ENCODE measurements at regions not wholly inside any gene's neighbourhood (a gene's known extent, or its start where the extent isn't known, plus 50 kb on each side); places are given as distances from the start of the nearest gene placed in this dataset.

GRCh38 chr1:198889749-198890148 is 250.9 kb downstream of the PTPRC start:
- Histone ChIP-seq H3K9ac (no peak overlapping the region), H4K20me1 (ENCODE audit: insufficient read depth) (no peaks in the 10 kb centered on the region; the same call in none of the 2 replicates), H3K36me3 (ENCODE audit: insufficient read depth) (no peaks in the 10 kb centered on the region), H3K27me3 (ENCODE audit: insufficient read depth, low read depth) (no peaks in the 10 kb centered on the region), H3K4me1 (ENCODE audit: low read depth, poor library complexity, severe bottlenecking) (peaks cover 62% of the 10 kb centered on the region), H3K4me3 (IDR thresholded peaks at IDR 0.05; ENCODE audit: insufficient read depth, low read depth, low read length) (no peak overlapping the region), H3K79me2 (ENCODE audit: insufficient read depth, low read depth) (peaks cover 88% of the 10 kb centered on the region), H3K4me2 (no peak overlapping the region), H2AFZ (ENCODE audit: low read depth) (no peak overlapping the region), H3K27ac (no peak overlapping the region)
- no peak for TF ChIP-seq CTCF (conservative IDR thresholded peaks at IDR 0.05; ENCODE audit: low read depth, low read length)

GRCh38 chr1:198890214-198890930 is 251.5 kb downstream of the PTPRC start:
- Histone ChIP-seq H4K20me1 (ENCODE audit: insufficient read depth) (no peaks in the 10 kb centered on the region; the same call in none of the 2 replicates), H3K4me3 (IDR thresholded peaks at IDR 0.05; ENCODE audit: insufficient read depth, low read depth, low read length) (no peak overlapping the region), H3K36me3 (ENCODE audit: insufficient read depth) (no peaks in the 10 kb centered on the region), H3K4me2 (no peak overlapping the region), H2AFZ (ENCODE audit: low read depth) (no peak overlapping the region), H3K27me3 (ENCODE audit: insufficient read depth, low read depth) (no peaks in the 10 kb centered on the region), H3K79me2 (ENCODE audit: insufficient read depth, low read depth) (peaks cover 91% of the 10 kb centered on the region), H3K9ac (no peak overlapping the region), H3K27ac (no peak overlapping the region), H3K4me1 (ENCODE audit: low read depth, poor library complexity, severe bottlenecking) (peaks cover 57% of the 10 kb centered on the region)
- no peak for TF ChIP-seq CTCF (conservative IDR thresholded peaks at IDR 0.05; ENCODE audit: low read depth, low read length)

- no peak overlapping the region for H3K4me2 ChIP-seq
- H3K36me3 ChIP-seq (ENCODE audit: insufficient read depth) = 0 out of 2 replicates have a peak, but pooled peaks cover 6% of the 10 kb centered on the region
- TF ChIP-seq CTCF (conservative IDR thresholded peaks at IDR 0.05; ENCODE audit: low read depth, low read length) = no peak
- no peak overlapping the region for H3K27ac ChIP-seq
- H3K4me1 ChIP-seq (ENCODE audit: low read depth, poor library complexity, severe bottlenecking) = peaks cover 50% of the 10 kb centered on the region
- H4K20me1 ChIP-seq (ENCODE audit: insufficient read depth) = no peaks in the 10 kb centered on the region; the same call in none of the 2 replicates
- no peak overlapping the region for H2AFZ ChIP-seq (ENCODE audit: low read depth)
- no peak overlapping the region for H3K9ac ChIP-seq
- H3K4me3 ChIP-seq (IDR thresholded peaks at IDR 0.05; ENCODE audit: insufficient read depth, low read depth, low read length) = no peak overlapping the region
- H3K27me3 ChIP-seq (ENCODE audit: insufficient read depth, low read depth) = no peaks in the 10 kb centered on the region
- H3K79me2 ChIP-seq (ENCODE audit: insufficient read depth, low read depth) = peaks cover 97% of the 10 kb centered on the region
Observed at GRCh38 chr1:198892065-198892464, 253.2 kb downstream of the PTPRC start.

GRCh38 chr1:198893141-198893540 is 254.3 kb downstream of the PTPRC start:
- no peak for TF ChIP-seq CTCF (conservative IDR thresholded peaks at IDR 0.05; ENCODE audit: low read depth, low read length)
- Histone ChIP-seq H3K4me1 (ENCODE audit: low read depth, poor library complexity, severe bottlenecking) (peaks cover 61% of the 10 kb centered on the region), H3K27ac (no peak overlapping the region), H3K9ac (no peak overlapping the region), H4K20me1 (ENCODE audit: insufficient read depth) (no peaks in the 10 kb centered on the region; the same call in none of the 2 replicates), H3K4me3 (IDR thresholded peaks at IDR 0.05; ENCODE audit: insufficient read depth, low read depth, low read length) (no peak overlapping the region), H3K4me2 (no peak overlapping the region), H3K79me2 (ENCODE audit: insufficient read depth, low read depth) (peaks cover 92% of the 10 kb centered on the region), H3K27me3 (ENCODE audit: insufficient read depth, low read depth) (no peaks in the 10 kb centered on the region), H2AFZ (ENCODE audit: low read depth) (no peak overlapping the region), H3K36me3 (ENCODE audit: insufficient read depth) (0 out of 2 replicates have a peak, but pooled peaks cover 6% of the 10 kb centered on the region)
